H54 (cell line): ENCODE measurements at regions not wholly inside any gene's neighbourhood (a gene's known extent, or its start where the extent isn't known, plus 50 kb on each side); places are given as distances from the start of the nearest gene placed in this dataset.

Source experiments
- DNase-seq: peaks from one replicate; pipeline ENCODE4 v3.0.0; 2011; ENCODE audit warnings: low spot score, mixed read lengths; ENCODE audit not compliant: insufficient read length
- FAIRE-seq: peaks from 3 replicates; lab custom pipeline; 2011; peaks lifted over from hg19 to GRCh38; lab: Jason Lieb, UNC
- POLR2A ChIP-seq: IDR thresholded peaks from 2 replicates; pipeline ENCODE4 v1.6.1; 2011; ENCODE audit warnings: low read depth, mild to moderate bottlenecking, low read length

DNA sequence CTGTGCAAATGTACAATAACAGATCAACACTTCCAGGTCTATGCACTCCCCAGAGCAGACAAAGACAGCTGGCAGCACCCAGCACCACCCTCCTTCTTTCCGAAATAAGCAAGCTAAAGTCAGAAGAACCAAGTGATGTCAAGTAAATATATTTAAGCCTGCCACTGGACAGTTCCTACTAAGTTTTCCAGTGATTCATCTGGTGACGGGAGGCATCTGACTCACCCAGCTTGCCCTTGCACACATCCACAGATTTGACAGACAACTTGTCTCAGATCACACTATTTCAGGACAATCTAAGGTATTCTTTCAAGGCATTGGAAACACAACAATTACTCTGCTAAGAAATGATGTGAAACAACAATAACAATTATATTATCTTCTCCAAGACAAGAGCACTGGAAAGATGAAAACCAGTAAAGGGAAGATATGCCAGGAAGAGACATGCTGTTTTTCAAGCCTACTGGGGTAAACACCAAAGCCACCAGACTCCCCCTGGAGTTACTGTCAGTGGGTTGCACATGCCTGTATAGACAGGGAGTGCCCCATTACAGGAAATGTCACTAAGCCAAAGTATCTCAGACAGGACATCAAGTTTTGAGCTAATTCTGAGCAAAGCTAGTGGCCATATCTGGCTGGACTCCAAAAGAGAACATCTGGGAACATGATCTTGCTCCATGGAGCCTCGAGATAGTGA is 287.9 kb upstream of the KLHL29 start:
- no peak for DNase-seq
- TF ChIP-seq POLR2A = no peak
- no peak for FAIRE-seq

DNA sequence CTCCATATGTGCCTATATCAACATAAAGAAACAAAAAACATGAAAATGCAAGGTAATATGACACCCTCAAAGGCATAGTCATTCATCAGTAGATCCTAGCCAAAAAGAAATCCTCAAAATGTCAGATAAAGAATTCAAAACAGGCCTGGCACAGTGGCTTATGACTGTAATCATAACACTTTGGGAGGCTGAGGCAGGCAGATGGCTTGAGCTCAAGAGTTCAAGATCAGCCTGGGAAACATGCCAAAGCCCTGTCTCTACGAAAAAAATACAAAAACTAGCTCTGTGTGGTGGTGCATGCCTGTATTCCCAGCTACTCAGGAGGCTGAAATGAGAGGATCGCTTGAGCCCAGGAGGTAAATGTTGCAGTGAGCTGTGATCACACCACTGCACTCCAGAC is 284.6 kb upstream of the KLHL29 start:
- FAIRE-seq (no peak), DNase-seq (no peak)
- TF ChIP-seq POLR2A = no peak

DNA sequence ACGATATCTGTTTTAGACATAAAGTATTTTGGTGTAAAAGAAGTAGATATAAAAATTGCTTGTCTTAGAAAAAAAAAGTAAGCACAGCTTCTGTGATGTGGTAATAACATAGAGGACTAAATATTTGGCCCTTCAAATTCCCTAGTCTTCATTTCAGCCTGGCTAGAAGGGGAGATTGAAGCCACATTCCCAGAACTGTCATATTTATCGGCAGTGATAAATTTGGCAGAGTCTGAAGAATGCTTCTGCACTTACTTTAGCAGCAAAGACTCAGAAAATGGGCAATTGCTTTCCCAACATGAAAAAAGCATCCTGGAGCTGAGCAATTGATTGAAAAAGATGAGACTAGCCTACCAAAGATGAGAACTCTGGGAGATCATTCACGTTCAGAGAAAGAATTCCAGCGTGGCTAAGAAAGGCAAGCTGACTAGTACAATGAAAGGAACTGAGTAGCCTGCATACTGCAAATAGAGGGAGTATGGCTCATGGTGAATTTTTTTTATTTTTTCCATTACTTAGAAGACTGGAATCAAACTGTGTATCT is 278.7 kb upstream of the KLHL29 start:
- no peak for TF ChIP-seq POLR2A
- FAIRE-seq (no peak), DNase-seq (no peak)

DNA sequence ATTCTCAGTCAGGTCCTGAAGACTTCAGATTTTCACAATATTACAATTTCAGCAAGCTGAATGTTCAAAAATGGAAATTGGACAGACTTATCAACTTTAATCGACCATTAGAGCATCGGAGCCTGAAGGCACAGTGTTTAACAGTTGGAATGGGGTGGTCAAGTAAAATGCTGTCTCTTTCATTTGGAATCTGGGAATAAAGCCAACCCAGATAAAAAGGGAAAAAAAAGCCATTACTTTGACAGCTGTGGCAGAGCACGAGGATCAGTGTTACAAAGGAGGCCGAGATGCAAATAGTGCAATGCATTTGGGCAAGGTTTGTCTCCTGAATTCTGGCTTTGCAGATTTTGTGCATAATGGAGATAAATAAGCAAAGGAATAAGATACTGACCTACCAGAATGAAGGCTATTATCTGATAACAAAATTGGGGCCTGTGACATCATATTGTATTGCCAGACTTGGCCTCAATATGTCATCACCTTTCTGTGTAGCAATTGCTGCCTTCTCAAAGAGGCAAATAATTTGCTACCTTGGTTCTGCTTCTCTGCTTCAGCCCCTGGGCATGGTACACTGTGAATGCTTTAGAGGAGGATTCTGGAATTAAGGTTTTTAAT is 277.5 kb upstream of the KLHL29 start:
- DNase-seq = no peak

DNA sequence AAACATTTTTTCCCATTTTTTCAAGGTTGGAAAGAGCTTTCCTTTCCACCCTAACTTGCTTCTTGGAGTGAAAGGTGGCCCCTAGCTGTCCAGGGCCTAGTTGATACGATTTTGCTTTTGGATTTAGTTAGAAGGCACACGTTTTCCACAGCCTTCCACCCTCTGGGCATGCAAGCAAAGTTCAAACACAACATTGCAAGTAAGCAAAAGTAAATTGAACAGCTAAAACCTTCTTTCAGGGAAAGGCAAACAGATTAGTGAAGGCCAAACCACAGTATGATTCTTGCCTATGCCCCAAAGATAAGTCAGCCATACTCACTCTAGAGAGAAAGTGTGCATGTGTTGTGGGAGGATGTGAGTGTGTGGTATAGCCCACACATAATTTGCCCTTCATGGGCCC is 273.7 kb upstream of the KLHL29 start:
- FAIRE-seq = no peak
- TF ChIP-seq POLR2A = no peak
- no peak for DNase-seq

More for the DNA sequence above, 277.5 kb upstream of the KLHL29 start:
- no peak for FAIRE-seq
- no peak for TF ChIP-seq POLR2A

DNA sequence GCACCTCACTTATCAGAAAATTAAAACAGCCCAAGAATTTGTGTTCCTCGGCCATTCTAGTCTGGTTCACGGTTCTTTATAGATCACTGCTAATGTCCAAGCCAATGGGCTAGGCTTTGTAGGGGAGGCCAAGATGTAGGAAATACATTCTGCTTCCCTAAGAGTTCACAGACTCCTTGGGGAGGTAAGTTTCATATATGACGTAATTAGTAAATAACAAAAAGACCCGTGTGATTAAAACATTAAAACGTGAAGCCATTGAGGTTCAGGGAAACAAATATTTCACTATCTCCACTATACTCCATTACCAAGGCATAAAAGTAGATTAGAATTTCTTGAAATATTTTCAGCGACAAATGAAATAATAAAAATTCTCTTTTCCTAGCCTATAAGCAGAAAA is 272.5 kb upstream of the KLHL29 start:
- FAIRE-seq = no peak
- no peak for TF ChIP-seq POLR2A
- DNase-seq = no peak

DNA sequence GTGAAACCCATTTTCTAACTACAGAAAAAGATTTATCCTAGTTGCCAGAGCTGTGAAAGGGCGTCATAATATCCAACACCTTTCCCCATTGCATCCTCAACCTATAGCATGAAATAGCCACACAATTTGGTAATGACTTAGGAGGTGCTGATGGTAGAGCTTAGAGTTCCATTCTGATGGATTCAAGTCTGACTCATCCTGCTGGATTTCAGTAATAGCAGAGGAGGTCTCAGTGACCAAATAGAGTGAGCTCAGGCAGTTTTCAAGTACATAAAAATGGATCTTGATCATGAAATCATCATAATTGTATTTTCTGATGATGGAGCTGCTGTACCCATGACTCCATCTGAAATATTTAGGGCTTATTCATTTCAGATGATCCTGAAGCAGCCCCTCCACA is 270.7 kb upstream of the KLHL29 start:
- FAIRE-seq (no peak), DNase-seq (no peak)
- no peak for TF ChIP-seq POLR2A

DNA sequence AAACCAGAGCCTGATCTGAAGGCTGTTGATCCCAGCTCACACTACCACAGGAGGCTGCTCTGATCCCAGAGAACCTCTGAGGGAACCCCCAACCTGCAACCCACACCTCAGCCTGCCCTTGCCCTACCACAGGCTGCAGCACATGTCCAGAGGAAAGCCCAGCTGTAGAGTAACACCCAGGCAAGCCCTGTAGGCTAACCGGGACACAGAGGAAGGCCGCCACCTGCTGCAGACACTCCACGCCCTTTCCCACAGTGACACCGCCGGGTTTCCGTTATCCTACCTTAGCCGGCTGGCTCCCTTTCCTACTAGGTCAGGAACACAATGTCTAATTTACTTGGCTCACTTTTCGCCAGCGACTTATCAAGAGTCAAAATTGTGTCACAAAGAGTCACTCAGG is 266.7 kb upstream of the KLHL29 start:
- FAIRE-seq (no peak), DNase-seq (no peak)
- no peak for TF ChIP-seq POLR2A

DNA sequence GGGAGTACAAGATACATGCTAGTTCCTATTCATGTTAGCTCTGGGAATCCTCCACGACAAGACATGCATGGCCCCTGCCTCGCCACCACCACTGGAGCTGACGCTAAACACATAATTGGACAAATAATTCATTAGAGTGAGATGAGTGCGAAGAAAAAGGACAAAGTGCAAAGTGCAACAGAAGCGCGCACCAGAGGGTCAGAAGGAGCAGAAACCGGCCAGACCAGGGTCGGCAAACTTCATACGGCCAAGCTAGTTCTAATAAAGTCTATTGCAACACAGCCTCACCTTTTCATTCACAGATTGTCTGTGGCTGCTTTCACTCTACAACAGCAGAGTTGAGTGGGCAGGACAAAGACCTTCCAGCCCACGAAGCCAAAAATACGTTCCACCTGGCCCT is 266.1 kb upstream of the KLHL29 start:
- DNase-seq (no peak), FAIRE-seq (no peak)
- TF ChIP-seq POLR2A = no peak

DNA sequence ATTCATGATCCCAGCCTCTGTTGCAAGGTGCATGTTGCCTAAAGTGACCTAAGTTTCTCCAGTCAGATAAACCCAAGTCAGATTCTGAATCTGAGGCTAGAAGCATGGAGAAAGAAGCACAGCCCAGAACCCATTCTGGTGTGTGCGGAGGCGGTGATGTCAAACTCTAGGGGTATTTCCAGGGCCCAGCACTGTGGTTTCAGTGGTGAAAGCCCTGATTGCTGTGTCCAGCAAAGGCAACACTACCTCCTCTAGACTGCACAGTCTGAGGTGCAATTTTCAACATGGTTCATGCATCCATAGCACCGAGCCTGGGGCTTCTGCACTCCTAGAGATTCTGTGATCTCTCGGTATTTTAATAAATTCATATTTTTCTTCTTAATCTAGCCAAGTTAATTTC is 264.8 kb upstream of the KLHL29 start:
- no peak for FAIRE-seq
- no peak for DNase-seq
- TF ChIP-seq POLR2A = no peak

DNA sequence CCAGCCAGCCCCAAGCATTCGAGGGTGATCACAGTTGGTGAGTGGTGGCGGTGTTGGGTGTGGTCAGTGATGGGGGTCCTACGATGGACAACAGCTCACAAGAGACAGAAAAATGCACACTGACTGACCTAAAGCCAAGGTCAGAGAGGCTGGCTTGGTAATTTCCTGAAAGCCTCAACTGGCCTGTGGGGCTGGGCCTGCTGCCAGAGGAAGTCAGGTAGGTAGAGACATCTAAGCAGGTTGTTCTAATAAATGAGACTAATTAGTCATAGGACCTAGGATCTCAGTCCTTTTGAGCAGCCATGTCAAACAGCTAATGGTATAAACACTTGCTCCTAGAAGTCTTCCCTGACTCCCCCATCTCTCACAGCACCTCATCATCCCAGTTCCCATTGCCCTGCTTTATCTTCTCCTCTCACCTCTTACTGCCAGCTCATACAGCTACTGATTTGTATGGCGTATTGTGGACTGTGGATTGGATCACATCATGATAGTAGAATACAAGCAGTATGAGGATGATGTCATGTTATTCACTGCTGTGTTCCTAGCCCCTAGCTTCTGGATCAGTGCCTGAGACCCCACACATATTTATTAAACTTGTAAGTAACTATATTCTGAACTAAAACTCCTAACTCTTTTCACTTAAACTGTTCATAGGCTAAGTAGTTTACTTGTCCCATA is 262.9 kb upstream of the KLHL29 start:
- TF ChIP-seq POLR2A = no peak
- DNase-seq (no peak), FAIRE-seq (no peak)

DNA sequence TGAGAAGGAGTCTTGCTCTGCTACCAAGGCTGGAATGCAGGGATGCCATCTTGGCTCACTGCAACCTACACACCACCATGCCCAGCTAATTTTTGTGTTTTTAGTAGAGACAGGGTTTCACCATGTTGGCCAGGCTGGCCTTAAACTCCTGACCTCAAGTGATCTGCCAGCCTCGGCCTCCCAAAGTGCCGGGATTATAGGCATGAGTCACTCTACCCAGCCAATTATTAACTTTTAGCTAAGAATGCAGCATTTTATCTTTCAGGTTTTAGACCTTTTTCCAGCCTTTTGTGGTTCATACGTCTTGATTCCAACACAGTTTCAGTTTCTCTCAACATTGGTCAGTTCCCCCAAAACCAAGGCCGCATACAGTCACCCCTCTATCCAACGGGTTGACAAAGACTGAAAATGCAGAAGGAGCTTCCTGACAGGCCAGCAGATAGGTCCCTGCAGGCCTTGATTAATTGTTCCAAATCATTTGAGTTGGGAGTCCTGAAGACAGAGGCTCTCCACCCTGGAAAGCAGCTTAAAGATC is 262.2 kb upstream of the KLHL29 start:
- FAIRE-seq (no peak), DNase-seq (no peak)

DNA sequence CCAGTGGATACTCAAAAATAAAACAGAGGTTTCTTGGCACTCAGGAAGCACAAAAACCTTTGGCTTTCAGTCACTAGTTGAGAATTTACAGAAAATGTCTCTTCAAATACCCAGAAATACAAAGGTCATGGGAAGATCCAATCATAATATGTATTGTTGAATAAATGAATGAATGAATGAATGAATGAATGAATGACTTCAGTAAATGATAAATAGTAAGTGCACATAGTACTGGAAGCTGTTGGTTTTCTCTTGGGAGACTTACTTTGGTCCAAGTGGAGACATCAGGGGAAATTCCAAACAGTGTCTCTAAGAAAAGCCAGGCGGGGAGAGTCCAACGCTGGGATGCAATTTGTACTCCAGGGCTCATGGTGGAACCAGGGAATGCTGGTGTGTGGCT is 261.3 kb upstream of the KLHL29 start:
- FAIRE-seq (no peak), DNase-seq (no peak)
- no peak for TF ChIP-seq POLR2A

More for the DNA sequence above, 262.2 kb upstream of the KLHL29 start:
- TF ChIP-seq POLR2A = no peak

DNA sequence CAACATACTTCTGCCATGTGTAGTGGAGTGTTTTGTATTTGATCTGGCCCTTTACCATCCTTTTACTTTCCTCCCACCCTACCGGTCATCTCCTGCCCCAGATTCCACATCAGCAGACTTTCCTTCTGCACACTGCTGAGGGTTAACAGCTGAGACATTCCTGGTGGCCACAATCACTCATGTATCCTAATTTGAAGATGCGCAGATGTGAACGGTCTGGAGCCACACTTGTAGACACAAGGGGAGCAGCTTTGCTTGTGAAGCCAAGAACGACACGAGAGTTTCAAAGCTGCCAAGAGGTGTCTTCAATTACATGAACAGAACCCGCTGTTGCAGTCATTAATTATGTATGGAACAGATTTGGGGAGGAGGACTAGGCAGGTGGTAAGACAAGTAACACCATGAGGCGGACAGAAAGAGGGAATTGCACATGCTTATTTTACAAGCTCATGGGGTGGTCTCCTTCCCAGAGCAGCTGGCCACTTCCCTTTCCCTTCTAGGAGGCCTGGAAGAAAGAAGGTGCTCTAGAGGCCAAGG is 260.7 kb upstream of the KLHL29 start:
- no peak for TF ChIP-seq POLR2A
- FAIRE-seq (no peak), DNase-seq (no peak)
